ENCODE measurements at regions not wholly inside any gene's neighbourhood (a gene's known extent, or its start where the extent isn't known, plus 50 kb on each side); places are given as distances from the start of the nearest gene placed in this dataset.

DNA sequence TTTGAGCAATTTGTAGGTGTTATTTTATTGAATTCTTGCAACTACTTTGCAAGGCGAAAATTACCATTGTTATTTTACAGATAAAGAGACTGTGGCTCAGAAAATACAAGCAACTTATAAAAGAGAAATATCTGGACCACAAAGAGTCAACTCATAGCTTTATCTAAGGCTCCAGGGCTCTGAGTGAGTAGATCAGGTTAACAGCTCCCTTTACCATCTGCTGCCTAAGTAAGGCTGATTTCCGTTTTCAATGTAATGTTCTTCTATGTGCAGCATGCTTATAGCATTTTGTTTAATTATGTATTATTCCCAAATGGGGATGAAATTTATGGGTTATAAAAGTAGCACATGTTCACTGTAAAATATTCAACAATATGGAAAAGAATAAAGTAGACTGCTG, 299.1 kb upstream of the TNP1 start:
- TF ChIP-seq, protein P1, sequence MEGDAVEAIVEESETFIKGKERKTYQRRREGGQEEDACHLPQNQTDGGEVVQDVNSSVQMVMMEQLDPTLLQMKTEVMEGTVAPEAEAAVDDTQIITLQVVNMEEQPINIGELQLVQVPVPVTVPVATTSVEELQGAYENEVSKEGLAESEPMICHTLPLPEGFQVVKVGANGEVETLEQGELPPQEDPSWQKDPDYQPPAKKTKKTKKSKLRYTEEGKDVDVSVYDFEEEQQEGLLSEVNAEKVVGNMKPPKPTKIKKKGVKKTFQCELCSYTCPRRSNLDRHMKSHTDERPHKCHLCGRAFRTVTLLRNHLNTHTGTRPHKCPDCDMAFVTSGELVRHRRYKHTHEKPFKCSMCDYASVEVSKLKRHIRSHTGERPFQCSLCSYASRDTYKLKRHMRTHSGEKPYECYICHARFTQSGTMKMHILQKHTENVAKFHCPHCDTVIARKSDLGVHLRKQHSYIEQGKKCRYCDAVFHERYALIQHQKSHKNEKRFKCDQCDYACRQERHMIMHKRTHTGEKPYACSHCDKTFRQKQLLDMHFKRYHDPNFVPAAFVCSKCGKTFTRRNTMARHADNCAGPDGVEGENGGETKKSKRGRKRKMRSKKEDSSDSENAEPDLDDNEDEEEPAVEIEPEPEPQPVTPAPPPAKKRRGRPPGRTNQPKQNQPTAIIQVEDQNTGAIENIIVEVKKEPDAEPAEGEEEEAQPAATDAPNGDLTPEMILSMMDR (IDR thresholded peaks at IDR 0.05; ENCODE audit: borderline replicate concordance, extremely low read depth, low read length, poor library complexity, severe bottlenecking): no peak
- no peak for TF ChIP-seq EZH2 (IDR thresholded peaks at IDR 0.05; ENCODE audit: borderline replicate concordance, low read depth, low read length, severe bottlenecking)
